ENCODE measurements at regions not wholly inside any gene's neighbourhood (a gene's known extent, or its start where the extent isn't known, plus 50 kb on each side); places are given as distances from the start of the nearest gene placed in this dataset.

- no peak for DNase-seq (ENCODE audit: extremely low spot score)
- ChIA-PET POLR2A (no interaction called here), CTCF (no interaction called here)
- no peak for TF ChIP-seq CTCF (IDR thresholded peaks at IDR 0.05; ENCODE audit: control extremely low read depth, extremely low read depth, low read depth, missing control alignments)
These were observed 506.9 kb downstream of the TBC1D4 start for GRCh38 chr13:74975111-74975510.

GRCh38 chr13:74973935-74974879 lies 507.8 kb downstream of the TBC1D4 start:
- TF ChIP-seq CTCF (IDR thresholded peaks at IDR 0.05; ENCODE audit: control extremely low read depth, extremely low read depth, low read depth, missing control alignments): no peak
- ChIA-PET CTCF (no interaction called here), POLR2A (no interaction called here)
- no peak for DNase-seq (ENCODE audit: extremely low spot score)

GRCh38 chr13:74969419-74969818 lies 512.5 kb downstream of the TBC1D4 start:
- no peak for DNase-seq (ENCODE audit: extremely low spot score)
- no peak for TF ChIP-seq CTCF (IDR thresholded peaks at IDR 0.05; ENCODE audit: control extremely low read depth, extremely low read depth, low read depth, missing control alignments)
- CTCF ChIA-PET: no interaction called here
- POLR2A ChIA-PET: no interaction called here

GRCh38 chr13:74966814-74967424 lies 515.0 kb downstream of the TBC1D4 start:
- POLR2A ChIA-PET: no interaction called here
- no peak for TF ChIP-seq CTCF (IDR thresholded peaks at IDR 0.05; ENCODE audit: control extremely low read depth, extremely low read depth, low read depth, missing control alignments)
- CTCF ChIA-PET: no interaction called here
- DNase-seq (ENCODE audit: extremely low spot score): no peak

GRCh38 chr13:74966275-74966674 lies 515.7 kb downstream of the TBC1D4 start:
- CTCF ChIA-PET: no interaction called here
- no peak for TF ChIP-seq CTCF (IDR thresholded peaks at IDR 0.05; ENCODE audit: control extremely low read depth, extremely low read depth, low read depth, missing control alignments)
- POLR2A ChIA-PET: no interaction called here
- DNase-seq (ENCODE audit: extremely low spot score): no peak

- ChIA-PET CTCF (no interaction called here), POLR2A (no interaction called here)
- no peak for DNase-seq (ENCODE audit: extremely low spot score)
- TF ChIP-seq CTCF (IDR thresholded peaks at IDR 0.05; ENCODE audit: control extremely low read depth, extremely low read depth, low read depth, missing control alignments): no peak
These were observed 536.3 kb downstream of the TBC1D4 start for GRCh38 chr13:74945637-74946036.

All from GM10248 (cell line).